GM11168 (cell line): ENCODE measurements at regions not wholly inside any gene's neighbourhood (a gene's known extent, or its start where the extent isn't known, plus 50 kb on each side); places are given as distances from the start of the nearest gene placed in this dataset.
"Not testable (repeated sequence)": the region's sequence is repeated elsewhere in the genome, so short reads cannot be mapped to it uniquely, and the experiment has no call there.

Experiments
- in situ Hi-C: fragments of 300-500 bp; cut with MboI; formaldehyde crosslinking; loops from one replicate; pipeline ENCODE4 v1.12.0; 2022; ENCODE audit warnings: low sequenced_read_pairs; ENCODE audit not compliant: unreplicated experiment

DNA sequence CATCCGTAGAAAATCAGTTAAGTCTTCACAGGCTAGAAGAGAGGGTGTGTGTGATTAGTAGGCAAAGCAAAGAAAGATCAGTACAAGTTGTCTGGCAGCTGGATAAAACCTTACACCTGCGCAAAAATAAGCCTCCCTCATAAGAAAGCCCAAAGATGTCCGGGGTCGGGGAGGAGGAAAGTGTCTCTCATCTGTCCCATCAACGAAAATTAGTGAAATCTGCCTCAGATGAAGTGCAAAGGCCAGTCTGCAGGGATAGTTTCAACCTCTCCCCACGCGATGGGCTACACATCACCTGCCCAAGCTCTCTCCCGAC is 333.9 kb downstream of the SRGAP2C start:
- in situ Hi-C loops: no loop called here

DNA sequence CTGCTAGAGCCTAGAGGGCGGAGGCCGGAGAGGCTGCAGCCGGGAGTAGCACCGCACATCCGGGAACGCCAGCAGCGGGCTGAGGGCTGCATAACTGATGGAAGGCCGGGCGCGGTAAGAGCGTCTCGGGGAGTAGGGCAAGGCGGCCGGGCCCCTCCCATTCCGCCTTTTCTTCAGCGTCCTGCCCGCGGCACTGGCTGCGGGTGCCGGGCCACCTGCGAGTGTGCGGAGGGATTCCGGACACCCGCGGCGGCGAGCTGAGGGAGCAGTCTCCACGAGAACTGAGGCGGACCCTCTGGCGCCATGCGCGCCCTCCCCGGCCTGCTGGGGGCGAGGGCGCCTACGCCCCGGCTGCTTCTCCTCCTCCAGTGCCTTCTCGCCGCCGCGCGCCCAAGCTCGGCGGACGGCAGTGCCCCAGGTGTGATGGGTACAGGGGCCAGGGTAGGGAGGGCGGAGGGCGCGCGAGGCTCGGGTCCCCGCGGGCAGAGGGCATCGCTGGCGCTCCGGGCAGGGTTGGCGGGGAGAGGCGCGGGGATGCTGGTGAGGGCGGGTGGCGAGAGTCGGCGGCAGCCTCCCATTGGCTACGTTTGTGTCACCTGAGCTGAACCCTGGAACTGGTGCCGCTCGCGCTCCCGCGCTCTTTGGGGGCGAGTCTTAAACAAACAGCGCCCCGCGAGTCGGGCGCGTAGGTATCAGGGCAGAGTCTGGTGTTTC is 334.4 kb downstream of the SRGAP2C start:
- in situ Hi-C loops: no loop called here

- in situ Hi-C loops: not testable (repeated sequence)
Observed at GRCh38 chr1:121519756-121520286, 335.0 kb downstream of the SRGAP2C start.

GRCh38 chr1:121522061-121522759 is 337.4 kb downstream of the SRGAP2C start:
- in situ Hi-C loops: no loop called here

GRCh38 chr1:121523112-121523511 is 338.3 kb downstream of the SRGAP2C start:
- in situ Hi-C loops: not testable (repeated sequence)

- in situ Hi-C loops: no loop called here
Observed at GRCh38 chr1:121525355-121525754, 340.6 kb downstream of the SRGAP2C start.

DNA sequence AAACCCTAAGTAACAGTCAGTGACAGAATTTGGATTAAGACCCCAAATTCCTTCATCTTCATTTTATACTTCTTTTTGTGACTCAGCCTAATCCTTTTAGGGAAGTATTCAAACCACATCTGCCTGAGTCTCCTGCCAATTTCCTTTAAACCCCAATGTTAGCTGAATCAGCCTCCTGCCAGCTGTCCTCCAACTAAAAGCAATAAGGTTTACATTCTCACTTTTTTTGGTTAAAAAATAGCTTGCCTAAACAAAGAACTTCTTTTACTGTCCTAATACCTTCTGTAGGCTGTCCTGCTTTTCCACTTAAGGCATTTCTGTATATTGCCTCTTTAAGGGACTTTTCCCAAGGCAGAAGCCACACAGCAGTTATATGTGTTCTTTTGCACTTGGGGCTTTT is 344.2 kb downstream of the SRGAP2C start:
- in situ Hi-C loops: not testable (repeated sequence)

GRCh38 chr1:121530026-121530425 is 345.3 kb downstream of the SRGAP2C start:
- in situ Hi-C loops: not testable (repeated sequence)

- in situ Hi-C loops: not testable (repeated sequence)
Observed at GRCh38 chr1:121531747-121532146, 347.0 kb downstream of the SRGAP2C start.

- in situ Hi-C loops: not testable (repeated sequence)
Observed at GRCh38 chr1:121538148-121538547, 353.4 kb downstream of the SRGAP2C start.

- in situ Hi-C loops: no loop called here
Observed at GRCh38 chr1:121538943-121539575, 354.3 kb downstream of the SRGAP2C start.

GRCh38 chr1:121543988-121544387 is 359.2 kb downstream of the SRGAP2C start:
- in situ Hi-C loops: not testable (repeated sequence)

DNA sequence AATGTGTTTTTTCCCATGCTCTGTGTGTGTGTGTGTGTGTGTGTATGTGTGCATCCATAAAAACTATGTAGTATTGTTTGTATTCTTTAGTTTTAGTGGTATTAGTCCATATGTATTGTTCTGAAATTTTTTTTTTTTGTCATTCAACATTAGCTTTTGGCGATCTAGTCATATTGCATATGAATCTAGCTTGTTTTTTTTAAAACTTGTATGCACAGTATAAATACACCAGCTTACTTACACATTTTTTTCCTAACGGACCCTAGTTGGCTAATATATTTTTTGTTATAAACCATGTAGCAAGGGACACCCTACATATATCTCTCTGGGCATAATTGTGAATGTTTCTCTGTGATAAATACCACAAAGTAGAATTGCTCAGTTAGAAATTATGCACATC is 359.7 kb downstream of the SRGAP2C start:
- in situ Hi-C loops: no loop called here

DNA sequence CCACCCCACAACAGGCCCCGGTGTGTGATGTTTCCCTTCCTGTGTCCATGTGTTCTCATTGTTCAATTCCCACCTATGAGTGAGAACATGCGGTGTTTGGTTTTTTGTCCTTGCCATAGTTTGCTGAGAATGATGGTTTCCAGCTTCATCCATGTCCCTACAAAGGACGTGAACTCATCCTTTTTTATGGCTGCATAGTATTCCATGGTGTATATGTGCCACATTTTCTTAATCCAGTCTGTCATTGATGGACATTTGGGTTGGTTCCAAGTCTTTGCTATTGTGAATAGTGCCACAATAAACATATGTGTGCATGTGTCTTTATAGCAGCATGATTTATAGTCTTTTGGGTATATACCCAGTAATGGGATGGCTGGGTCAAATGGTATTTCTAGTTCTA is 361.1 kb downstream of the SRGAP2C start:
- in situ Hi-C loops: not testable (repeated sequence)

DNA sequence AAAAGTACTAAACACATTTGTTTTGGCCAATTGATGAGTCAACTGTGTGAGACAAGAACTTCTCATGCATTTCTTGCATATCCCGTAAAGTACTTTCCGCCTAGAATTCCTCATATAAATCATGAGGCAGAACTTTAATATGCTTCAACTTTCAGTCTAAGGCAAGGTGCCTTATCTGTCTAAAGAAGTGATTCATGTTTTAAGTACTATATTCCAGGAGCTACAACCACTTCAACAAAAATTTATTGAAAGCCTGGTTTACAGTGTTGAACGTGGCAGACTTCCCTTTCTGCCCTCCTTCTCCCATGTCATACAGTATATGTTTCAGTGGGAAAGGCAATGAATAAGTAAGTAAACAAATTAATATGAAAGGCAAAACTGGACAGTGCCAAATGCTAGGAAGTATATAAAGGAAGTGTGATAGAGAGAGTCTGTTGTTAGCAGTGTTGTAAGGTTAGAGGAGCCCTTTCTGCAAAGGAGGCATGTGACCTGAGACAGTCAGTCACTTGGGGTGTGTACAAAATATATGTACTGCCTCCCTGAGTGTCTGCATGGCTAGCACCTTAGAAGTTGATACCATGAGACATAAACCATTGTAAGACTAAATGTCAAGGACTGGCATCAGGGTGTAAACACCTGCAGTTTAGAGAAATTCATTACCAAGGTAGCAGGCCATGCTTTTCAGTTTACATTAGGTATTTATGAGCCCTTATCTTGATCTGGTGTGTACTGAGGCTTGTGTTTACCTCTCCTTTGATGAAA is 362.2 kb downstream of the SRGAP2C start:
- in situ Hi-C loops: no loop called here

- in situ Hi-C loops: not testable (repeated sequence)
Observed at GRCh38 chr1:121547726-121548125, 363.0 kb downstream of the SRGAP2C start.

DNA sequence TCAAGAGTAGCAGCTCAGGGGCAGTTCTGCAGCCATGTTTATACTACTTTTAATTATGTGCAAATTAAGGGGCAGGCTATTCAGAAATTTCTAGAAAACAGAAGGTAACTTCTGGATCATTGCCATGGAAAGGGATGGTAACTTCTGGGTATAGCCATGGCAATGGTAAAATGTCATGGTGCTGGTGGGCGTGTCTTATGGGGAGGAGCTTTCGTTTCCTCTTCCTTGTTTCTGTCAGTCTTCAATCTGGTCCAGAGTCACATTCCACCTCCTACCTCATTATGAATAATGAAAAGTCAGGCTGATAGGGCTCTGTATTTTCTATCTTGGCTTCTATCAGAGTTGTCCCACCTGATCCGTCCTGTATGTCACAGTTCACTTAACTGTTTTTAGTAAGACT is 366.0 kb downstream of the SRGAP2C start:
- in situ Hi-C loops: not testable (repeated sequence)

GRCh38 chr1:121551491-121551890 is 366.7 kb downstream of the SRGAP2C start:
- in situ Hi-C loops: not testable (repeated sequence)

GRCh38 chr1:121556560-121556959 is 371.8 kb downstream of the SRGAP2C start:
- in situ Hi-C loops: not testable (repeated sequence)

GRCh38 chr1:121558034-121558433 is 373.3 kb downstream of the SRGAP2C start:
- in situ Hi-C loops: not testable (repeated sequence)
